GM18519 (cell line): ENCODE measurements at regions not wholly inside any gene's neighbourhood (a gene's known extent, or its start where the extent isn't known, plus 50 kb on each side); places are given as distances from the start of the nearest gene placed in this dataset.
A peak's percentile ranks its signal among the peaks of the same experiment; 100 is the strongest.
"Not testable (repeated sequence)": the region's sequence is repeated elsewhere in the genome, so short reads cannot be mapped to it uniquely, and the experiment has no call there.

Experiments used
- ATAC-seq: cut with Tn5 transposase; IDR thresholded peaks from one replicate; pipeline ENCODE4 v1.9.1; 2021; ENCODE audit warnings: mild to moderate bottlenecking, moderate library complexity; ENCODE audit not compliant: unreplicated experiment, low FRiP score

DNA sequence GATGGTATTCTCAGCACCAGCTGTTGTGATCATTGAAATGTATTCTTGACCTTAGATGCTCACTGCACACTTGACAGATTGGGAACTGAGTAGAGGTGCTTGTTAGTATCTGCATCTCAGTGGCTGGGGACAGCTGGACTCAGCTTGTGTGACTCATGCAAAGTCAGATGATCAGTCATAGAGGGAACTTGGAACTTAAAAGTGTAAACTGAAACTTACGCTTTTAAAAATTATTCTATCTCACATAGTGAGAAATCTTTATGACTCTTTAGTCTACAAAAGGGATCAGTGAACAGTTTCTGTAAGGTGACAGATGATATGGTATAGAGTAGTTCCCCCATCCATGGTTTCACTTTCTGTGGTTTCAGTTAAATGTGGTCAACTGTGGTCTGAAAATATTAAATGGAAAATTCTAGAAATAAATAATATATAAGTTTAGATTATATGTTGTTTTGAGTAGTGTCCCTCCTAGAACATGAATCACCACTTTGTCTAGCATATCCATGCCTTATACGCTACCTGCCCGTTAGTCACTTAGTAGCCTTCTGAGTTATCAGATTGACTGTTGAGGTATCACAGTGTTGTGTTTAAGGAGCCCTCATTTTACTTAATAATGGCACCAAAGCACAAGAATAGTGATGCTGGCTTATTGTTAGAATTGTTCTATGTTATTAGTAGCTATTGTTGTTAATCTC is 135.6 kb upstream of the ZNF658 start:
- peak; percentile 98 for ATAC-seq

DNA sequence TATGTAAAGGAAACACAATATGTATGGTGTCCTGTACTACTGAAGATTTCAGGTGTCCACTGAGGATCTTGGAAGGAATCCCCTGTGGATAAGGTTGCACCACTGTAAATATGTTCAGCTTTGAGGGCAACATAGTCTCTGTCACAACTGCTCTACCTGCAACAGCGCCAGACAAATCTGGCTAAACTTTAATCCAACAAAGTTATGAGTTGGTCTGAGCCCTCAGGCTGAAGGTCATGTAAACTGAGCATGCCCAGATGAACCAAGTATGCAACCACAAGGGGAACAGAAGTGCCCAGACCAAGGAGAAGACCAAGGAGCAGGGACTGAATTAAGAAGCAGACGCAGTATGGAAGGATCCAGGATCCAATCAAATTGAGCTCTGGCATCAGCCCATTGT is 135.0 kb upstream of the ZNF658 start:
- not testable (repeated sequence) for ATAC-seq

DNA sequence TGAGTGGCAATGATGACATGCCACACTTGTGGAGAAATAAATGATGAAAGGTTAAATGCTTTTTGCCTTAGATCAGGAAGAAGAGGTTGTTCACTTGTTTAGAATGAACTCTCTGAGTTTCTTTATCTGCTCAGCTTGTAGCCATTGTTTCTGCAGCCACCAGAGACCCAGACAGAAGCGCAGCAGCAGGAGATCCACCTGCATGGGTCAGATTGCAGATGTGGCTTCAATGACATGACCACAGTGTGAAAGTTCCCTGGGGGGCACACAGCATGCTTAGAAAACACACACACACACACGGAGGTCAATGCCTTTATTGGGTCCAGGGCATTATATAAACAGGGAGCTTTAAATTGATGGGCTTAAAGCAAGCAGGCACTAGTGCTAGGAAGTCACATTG is 129.0 kb upstream of the ZNF658 start:
- not testable (repeated sequence) for ATAC-seq

- ATAC-seq = not testable (repeated sequence)
These were observed 125.9 kb upstream of the ZNF658 start for GRCh38 chr9:66774618-66775017.

DNA sequence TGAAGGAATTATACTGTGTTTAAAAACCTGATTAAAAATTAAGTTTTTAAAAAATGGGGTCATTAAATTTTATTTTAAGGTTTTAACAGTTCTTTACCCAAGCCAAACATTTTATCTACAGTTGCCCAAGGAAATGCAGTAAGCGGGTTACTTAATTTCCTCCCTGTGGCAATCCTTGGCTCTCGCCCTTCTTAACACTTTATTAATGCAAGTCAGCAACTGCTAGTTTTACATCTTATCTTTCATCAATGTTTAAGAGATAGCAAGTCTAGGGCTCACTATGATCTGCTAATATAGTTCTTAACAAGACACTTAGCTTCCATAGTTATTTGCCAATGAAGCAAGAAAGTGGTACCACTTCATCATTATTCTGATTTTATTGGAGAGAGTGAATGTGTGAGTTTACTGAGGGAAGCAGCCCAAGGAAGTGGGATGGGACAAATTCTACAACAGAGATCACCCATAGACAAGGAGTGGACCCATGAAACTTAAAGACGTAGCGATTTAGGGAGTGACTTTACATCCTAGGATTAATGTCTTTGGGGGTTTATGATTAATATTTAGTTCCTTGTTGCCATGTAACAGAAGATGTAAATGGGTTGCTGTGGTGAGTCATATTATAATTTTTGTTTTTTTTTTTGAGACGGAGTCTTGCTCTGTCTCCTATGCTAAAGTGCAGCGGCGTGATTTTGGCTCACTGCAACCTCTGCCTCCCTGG is 120.4 kb upstream of the ZNF658 start:
- not testable (repeated sequence) for ATAC-seq

- ATAC-seq = not testable (repeated sequence)
These were observed 119.3 kb upstream of the ZNF658 start for GRCh38 chr9:66781240-66781639.

GRCh38 chr9:66782010-66782409 is 118.5 kb upstream of the ZNF658 start:
- ATAC-seq = not testable (repeated sequence)

DNA sequence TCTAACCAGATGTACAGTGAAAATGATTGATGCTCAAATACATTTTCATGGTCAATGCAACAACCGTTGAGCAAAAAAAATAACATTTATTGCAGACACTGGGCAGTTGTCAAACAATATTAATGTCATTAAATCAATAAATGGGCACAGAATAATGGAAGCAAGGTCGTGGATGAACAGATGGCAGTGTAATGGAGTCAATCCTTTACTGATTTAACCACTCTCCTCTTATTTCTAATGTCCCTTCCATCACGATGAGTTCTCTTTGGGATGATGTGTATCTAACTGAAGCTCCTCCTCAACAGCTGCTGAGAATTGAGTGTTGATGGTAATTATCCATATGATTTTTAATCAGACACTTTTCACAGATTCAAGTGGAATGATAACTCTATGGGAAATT is 114.9 kb upstream of the ZNF658 start:
- ATAC-seq = not testable (repeated sequence)

DNA sequence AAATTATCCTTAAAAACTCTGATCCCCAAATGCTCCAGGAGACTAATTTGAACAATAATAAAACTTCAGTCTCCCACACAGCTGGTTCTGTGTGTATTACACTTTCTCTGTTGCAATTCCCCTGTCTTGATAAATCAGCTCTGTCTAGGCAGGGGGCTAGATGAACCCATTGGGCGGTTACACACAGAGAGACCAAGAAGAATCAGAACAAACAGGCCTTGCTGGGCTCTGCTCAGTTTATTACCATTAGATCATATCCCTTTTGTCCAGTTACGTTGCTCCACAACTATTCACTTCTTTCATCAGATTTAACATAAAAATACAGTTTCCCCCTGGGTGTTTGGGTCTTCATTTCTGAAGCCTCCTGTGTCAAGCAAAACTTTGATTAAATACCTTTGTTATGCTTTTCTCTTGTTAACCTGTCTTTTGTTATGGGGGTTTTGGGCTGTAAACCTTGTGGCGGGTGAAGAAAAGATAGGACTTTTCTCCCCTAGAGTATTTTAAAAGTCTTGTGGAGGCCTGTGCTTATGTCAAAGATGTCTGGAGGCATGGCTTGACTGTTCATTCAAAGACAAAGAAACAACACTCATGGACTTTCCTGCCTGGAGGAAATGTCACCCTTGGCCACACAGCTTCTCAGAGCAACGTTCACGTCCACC is 109.3 kb upstream of the ZNF658 start:
- not testable (repeated sequence) for ATAC-seq

- ATAC-seq = not testable (repeated sequence)
These were observed 105.8 kb upstream of the ZNF658 start for GRCh38 chr9:66794769-66795168.

DNA sequence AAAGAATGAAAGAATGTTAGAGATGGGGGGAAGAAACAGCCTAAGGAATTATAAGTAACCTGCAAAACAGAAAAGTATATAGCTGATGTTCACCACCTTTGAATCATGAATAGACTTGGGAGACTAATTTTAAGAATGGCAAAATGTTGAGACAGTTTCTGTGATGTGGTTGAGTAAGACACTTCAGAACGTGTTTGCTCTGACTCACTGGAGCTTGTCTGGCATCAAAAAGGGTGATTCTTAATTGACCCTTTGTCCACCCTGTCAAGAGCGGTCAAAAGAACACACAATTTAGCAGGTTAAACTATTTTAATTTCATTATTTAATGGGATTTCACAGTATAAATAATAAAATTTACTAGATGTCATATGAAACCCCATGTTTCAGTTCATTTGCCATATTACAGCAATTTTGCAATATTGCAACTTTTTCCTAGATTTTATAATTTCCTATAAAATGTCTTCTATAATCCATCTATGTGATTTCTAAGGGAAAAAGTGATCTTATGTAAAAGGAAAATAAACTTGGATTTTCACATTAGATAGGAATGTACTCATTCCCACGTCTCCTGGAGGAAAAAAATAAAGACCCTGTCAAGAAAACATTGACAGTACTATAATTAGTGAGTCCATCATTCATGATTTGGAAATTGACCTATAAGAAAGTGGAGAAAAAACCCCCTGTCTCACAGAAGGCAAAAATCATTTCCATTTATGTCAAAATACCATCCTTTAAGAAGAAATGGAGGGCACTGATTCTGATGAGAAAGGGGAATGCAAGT is 104.6 kb upstream of the ZNF658 start:
- ATAC-seq = not testable (repeated sequence)

- ATAC-seq = not testable (repeated sequence)
These were observed 102.5 kb upstream of the ZNF658 start for GRCh38 chr9:66797905-66798616.

- ATAC-seq = not testable (repeated sequence)
These were observed 96.9 kb upstream of the ZNF658 start for GRCh38 chr9:66803619-66804018.

GRCh38 chr9:66810247-66810646 is 90.3 kb upstream of the ZNF658 start:
- not testable (repeated sequence) for ATAC-seq

DNA sequence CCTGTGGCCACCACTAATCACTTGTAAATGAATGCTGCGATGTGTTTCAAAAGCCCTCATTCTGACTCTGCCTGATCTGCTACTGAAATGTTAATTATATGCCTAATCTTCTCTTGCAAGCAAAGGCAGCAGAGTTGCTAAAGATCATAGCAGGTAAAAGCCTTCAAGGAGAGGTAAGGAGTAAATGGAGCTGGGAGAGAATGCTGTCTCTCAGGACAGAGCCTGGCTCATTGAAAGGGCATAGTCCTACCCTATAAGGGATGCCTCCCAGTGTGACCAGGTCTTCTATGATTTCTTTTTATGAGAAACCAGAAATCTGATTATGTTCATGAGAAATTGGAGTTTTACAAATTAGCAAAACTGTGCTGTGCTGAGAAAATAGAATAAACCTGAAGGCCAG is 88.2 kb upstream of the ZNF658 start:
- not testable (repeated sequence) for ATAC-seq

DNA sequence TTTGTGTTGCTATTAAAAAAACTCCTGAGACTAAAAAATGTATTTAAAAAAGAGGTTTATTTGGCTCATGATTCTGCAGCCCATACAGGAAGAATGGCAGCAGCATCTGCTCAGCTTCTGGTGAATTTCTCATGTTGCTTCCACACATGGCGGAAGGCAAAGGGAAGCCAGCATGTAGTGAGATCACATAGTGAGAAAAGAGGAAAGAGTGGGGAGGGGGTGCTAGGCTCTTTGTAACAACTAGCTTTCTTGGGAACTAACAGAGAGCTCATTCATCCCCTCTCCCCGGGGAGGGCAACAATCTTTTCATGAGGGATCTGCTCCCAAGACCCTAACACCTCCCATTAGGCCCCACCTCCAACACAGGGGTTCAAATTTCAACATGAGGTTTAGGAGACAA is 87.6 kb upstream of the ZNF658 start:
- ATAC-seq = not testable (repeated sequence)

DNA sequence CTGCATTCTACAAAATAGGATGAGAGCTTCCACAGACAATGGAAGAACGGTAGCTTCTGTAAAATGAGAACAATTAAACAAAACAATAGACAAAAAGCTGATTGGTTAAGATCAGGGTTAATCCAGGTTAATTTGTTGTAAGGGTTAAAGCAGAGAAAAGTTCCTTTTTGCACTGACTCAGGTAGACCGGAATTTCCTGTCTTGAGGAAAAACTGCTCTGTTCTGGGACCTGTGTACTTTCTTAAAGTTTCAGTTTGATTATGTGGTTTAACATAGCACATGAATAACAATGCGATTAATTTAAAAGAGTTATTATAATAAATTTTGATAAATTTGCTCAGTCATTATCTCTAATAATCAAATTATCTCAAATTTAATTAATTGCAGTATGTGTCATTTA is 86.5 kb upstream of the ZNF658 start:
- ATAC-seq = not testable (repeated sequence)

- ATAC-seq = not testable (repeated sequence)
These were observed 81.0 kb upstream of the ZNF658 start for GRCh38 chr9:66819510-66819909.

- not testable (repeated sequence) for ATAC-seq
These were observed 80.4 kb upstream of the ZNF658 start for GRCh38 chr9:66820014-66820660.
